HG02981 (cell line): ENCODE measurements at regions not wholly inside any gene's neighbourhood (a gene's known extent, or its start where the extent isn't known, plus 50 kb on each side); places are given as distances from the start of the nearest gene placed in this dataset.

Source experiments
- ATAC-seq: cut with Tn5 transposase; IDR thresholded peaks from one replicate; pipeline ENCODE4 v1.9.1; 2021; ENCODE audit warnings: mild to moderate bottlenecking, moderate library complexity; ENCODE audit not compliant: unreplicated experiment

DNA sequence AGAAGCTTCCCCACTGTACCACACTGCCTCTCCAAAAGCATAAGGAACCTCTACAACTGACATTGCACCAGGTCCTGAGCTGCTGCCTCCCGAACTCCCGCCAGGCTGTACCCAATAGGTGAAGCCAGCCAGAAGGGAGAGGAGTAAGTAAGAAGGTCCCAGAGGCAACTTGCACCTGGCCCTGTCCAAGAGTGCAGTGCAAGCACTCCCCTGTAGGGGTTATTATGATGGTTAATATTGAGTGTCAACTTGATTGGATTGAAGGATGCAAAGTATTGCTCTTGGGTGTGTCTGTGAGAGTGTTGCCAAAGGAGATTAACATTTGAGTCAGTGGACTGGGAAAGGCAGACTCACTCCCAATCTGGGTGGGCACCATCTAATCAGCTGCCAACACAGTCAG, 879.3 kb upstream of the SLIT2 start:
- ATAC-seq, result no peak

GRCh38 chr4:19368800-19369199, 882.9 kb upstream of the SLIT2 start:
- ATAC-seq, result no peak

DNA sequence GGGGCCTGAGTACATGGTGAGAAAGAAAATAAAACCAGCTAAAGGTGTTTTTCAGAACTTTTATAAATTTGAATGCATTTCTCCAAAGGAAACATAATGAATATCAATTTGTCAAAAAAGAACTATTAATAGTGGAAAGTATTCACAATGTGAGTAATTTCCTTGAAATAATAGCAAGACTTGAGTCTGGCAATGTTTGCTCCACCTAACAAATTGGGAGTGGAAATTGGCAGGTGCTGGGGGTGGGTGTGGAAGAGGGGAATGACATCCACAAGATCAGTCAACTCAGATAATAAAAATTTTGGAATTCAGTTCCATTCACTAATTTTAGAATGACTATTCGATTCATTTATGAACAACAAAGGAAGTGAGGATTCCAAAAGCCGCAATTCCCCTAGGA, 884.8 kb upstream of the SLIT2 start:
- no peak for ATAC-seq

GRCh38 chr4:19358015-19358414, 893.7 kb upstream of the SLIT2 start:
- ATAC-seq, result no peak

DNA sequence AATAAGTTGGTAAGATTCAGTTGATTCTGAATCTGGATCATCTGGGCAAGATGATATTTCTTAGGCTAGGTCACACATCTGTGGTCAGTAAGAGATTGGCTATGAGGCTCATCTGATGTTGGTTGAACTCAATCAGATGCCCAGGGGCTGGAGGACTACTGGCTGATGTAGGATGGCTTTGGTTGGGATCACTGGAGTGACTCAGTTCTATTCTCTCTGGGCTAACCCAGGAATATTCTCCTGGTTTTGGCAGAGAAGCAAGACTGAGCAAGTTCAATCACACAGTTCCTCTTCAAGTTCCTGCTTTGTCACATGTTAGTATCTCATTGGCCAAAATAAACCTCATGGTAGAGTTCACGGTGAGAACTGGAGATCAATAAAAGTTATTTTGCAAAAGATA, 902.3 kb upstream of the SLIT2 start:
- no peak for ATAC-seq

GRCh38 chr4:19348746-19349145, 903.0 kb upstream of the SLIT2 start:
- ATAC-seq, result no peak

GRCh38 chr4:19346636-19347035, 905.1 kb upstream of the SLIT2 start:
- no peak for ATAC-seq

GRCh38 chr4:19329631-19330030, 922.1 kb upstream of the SLIT2 start:
- ATAC-seq, result no peak

GRCh38 chr4:19329077-19329476, 922.6 kb upstream of the SLIT2 start:
- ATAC-seq, result no peak

- no peak for ATAC-seq
These were observed 924.3 kb upstream of the SLIT2 start for GRCh38 chr4:19327364-19327763.

GRCh38 chr4:19324184-19324583, 927.5 kb upstream of the SLIT2 start:
- no peak for ATAC-seq

- ATAC-seq, result no peak
These were observed 932.1 kb upstream of the SLIT2 start for GRCh38 chr4:19319607-19320006.

DNA sequence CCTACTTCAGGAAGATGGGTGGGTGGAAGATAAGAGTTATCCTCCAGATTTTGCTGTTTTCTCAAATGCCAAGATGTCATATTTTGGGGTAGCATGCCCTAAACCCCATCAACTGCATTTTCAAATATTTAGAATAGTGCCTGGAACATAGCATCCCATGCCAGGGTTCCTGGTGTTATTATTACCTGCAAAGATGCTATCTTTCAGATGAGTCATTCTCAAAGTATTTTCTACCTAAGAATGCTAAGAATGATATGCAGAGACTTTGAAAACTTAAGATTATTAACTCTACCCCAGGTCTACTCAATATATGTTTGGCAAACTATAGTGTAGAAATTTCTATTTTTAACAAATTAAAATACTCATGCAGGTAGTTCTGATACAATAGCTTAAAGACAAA, 934.3 kb upstream of the SLIT2 start:
- ATAC-seq, result no peak

DNA sequence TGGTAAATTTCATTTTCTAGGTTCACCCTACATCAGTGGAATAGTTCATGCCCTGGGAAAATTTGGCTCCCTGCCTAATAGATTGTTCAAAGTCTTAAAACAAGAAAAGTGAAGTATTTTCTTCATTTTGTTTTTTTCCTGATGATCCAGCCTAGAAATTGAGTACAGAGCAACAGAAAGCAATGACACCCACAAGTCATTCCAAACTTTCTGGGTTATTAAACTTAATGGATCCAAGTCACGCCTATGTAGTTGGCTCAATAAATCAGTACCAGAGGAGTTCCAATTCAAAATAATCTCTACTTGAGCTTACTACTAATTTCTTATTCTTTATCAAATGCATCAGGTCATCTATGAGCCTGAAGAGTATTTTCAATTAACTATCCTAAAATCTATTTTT, 937.6 kb upstream of the SLIT2 start:
- no peak for ATAC-seq

GRCh38 chr4:19309378-19309777, 942.3 kb upstream of the SLIT2 start:
- no peak for ATAC-seq

GRCh38 chr4:19304028-19304427, 947.7 kb upstream of the SLIT2 start:
- no peak for ATAC-seq

DNA sequence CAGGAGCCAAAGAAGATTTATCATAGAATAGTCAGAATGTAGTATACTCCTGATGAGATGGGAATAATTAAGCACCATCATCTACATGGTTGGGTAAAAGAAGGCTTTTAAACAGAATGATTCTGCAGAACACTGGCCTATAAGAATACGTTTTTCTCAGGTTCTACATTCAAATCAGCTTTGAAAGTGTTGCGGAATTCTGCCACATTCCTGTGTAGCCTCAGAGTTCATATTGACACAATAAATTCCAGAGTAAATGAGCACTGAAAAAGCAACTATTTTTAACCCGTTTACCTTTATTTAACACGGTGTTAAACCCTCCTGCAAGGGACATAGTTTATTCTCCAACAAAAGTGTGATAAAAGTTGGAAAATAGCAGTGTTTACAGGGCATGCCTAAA, 950.2 kb upstream of the SLIT2 start:
- ATAC-seq, result no peak

GRCh38 chr4:19300213-19300612, 951.5 kb upstream of the SLIT2 start:
- ATAC-seq, result no peak

GRCh38 chr4:19298998-19299397, 952.7 kb upstream of the SLIT2 start:
- ATAC-seq, result no peak

DNA sequence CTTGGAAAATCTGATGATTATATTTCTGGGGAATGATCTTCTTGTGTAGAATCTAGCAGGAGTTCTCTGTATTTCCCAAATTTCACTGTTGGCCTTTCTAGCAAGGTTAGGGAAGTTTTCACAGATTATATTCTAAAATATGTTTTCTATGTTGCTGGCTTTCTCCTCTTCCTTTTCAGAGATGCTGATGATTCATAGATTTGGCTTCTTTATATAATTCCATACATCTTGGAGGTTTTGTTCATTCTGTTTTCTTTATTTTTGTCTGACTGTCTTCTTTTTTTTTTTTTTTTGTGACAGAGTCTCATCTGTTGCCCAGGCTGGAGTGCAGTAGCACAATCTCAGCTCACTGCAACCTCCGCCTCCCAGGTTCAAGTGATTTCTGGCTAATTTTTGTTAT, 957.9 kb upstream of the SLIT2 start:
- no peak for ATAC-seq

- ATAC-seq, result no peak
These were observed 958.6 kb upstream of the SLIT2 start for GRCh38 chr4:19293080-19293479.

DNA sequence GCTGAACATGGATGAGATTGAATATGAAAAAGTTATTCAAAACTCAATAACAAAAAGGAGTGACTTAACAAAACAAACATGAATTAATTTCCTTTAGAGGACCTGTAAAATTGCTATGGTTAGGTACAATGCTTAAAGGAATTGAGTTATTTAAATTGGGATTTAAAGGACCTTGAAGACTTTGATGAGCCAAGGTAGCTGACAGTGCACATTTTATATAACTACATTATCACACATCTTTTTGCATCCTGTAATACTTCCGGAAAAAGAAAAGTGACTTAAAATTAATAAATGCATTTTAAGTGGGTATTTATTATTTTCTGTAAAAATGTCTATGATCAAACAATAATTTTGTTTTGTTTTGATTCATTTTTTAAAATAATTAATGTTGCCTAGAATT, 964.8 kb upstream of the SLIT2 start:
- no peak for ATAC-seq

DNA sequence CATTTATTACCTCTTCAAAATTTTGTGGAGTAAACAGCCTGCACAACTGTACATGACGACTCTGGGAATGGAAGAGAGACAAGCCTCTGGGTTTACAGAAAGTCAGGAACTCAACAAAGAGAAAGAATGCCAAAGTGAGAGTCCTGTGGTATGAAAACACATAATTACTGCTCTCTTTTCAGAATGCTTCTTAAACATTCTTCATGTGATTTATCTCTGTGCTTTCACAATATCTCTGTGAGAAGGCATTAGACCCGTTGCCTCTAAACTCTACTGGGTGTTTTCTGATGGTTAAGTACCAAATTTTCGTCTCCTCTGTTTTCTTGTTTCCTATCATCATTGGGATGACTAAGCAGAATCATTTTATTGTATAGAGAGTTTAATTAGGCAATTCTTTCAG, 966.6 kb upstream of the SLIT2 start:
- no peak for ATAC-seq

DNA sequence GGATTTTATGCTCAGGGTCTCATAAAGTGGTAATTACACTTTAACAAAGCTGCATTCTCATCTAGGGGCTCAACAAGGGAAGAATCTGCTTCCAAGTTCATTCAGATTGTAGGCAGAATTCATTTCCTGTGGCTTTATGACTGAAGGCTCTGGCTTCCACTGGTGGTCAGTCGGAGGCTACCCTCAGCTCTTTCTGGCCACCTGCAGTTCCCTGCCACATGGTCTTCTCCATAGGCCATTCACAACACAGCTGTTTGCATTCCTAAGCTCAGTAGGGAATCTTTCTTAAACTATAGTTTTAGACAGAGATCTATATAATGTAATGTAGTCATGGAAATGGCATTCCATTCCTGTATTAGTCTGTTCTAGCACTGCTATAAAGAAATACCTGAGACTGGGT, 973.0 kb upstream of the SLIT2 start:
- no peak for ATAC-seq
